H1 (cell line): ENCODE measurements at regions not wholly inside any gene's neighbourhood (a gene's known extent, or its start where the extent isn't known, plus 50 kb on each side); places are given as distances from the start of the nearest gene placed in this dataset.

Experiments
- CBX5 ChIP-seq: fragments of 300-800, 300-1000 bp; sonication (generic); IDR thresholded peaks from 2 replicates; pipeline ENCODE4 v1.7.1; 2016; ENCODE audit warnings: antibody characterized with exemption, low read length, low read depth
- CBX8 ChIP-seq: fragments of 300-800, 300-1000 bp; sonication (generic); IDR thresholded peaks from 2 replicates; pipeline ENCODE4 v1.7.1; 2016; ENCODE audit warnings: low read depth, low read length, borderline replicate concordance
- CHD1 ChIP-seq: IDR thresholded peaks from 2 replicates; pipeline ENCODE4 v1.6.1; 2012; ENCODE audit warnings: low read depth, low read length, improper control_type of control experiment
- CREB1 ChIP-seq: IDR thresholded peaks from 2 replicates; pipeline ENCODE4 v1.6.1; 2012; ENCODE audit warnings: inconsistent platforms
- EP300 ChIP-seq, 2 experiments: IDR thresholded peaks; 1 replicate in 1 of 2; 2 replicates in 1 of 2; pipeline ENCODE4 v1.6.1; 2011 to 2012; ENCODE audit warnings: low read depth in 2 of 2, low read length in 2 of 2, mild to moderate bottlenecking in 2 of 2, borderline replicate concordance in 1 of 2, inconsistent platforms in 1 of 2, moderate library complexity in 1 of 2
- POLR2A ChIP-seq, 2 experiments: IDR thresholded peaks; 1 replicate in 1 of 2; 2 replicates in 1 of 2; pipeline ENCODE4 v1.6.1; 2011; ENCODE audit warnings: low read depth in 2 of 2, low read length in 2 of 2, mild to moderate bottlenecking in 2 of 2; ENCODE audit errors: control extremely low read depth in 1 of 2
- RFX5 ChIP-seq: IDR thresholded peaks from 2 replicates; pipeline ENCODE4 v1.6.1; 2011; ENCODE audit warnings: low read depth, low read length, improper control_type of control experiment, borderline replicate concordance
- RXRA ChIP-seq: IDR thresholded peaks from 2 replicates; pipeline ENCODE4 v1.6.1; 2011; ENCODE audit warnings: low read depth, mild to moderate bottlenecking, low read length, moderate library complexity; ENCODE audit not compliant: insufficient read depth
- SUZ12 ChIP-seq: fragments of 200-600 bp; sonication (generic); IDR thresholded peaks from 2 replicates; pipeline ENCODE4 v1.6.1; 2012; ENCODE audit warnings: mild to moderate bottlenecking, inconsistent platforms, low read length, moderate library complexity, mixed read lengths
- TF ChIP-seq, protein P1 (sequence below), 3 experiments: IDR thresholded peaks; 1 replicate in 2 of 3; 2 replicates in 1 of 3; pipeline versions ENCODE4 v1.5.1 to v1.6.1; 2011; ENCODE audit warnings: low read length in 3 of 3, mild to moderate bottlenecking in 3 of 3, inconsistent platforms in 2 of 3, low read depth in 1 of 3, moderate library complexity in 1 of 3; ENCODE audit not compliant: insufficient read depth in 1 of 3; ENCODE audit errors: control extremely low read depth in 1 of 3
- TF ChIP-seq, protein P2 (sequence below): IDR thresholded peaks from 2 replicates; pipeline ENCODE4 v1.6.1; 2012; ENCODE audit warnings: low read length, inconsistent platforms
- TF ChIP-seq, protein P3 (sequence below): IDR thresholded peaks from 2 replicates; pipeline ENCODE4 v1.6.1; 2012; ENCODE audit warnings: inconsistent platforms

DNA sequence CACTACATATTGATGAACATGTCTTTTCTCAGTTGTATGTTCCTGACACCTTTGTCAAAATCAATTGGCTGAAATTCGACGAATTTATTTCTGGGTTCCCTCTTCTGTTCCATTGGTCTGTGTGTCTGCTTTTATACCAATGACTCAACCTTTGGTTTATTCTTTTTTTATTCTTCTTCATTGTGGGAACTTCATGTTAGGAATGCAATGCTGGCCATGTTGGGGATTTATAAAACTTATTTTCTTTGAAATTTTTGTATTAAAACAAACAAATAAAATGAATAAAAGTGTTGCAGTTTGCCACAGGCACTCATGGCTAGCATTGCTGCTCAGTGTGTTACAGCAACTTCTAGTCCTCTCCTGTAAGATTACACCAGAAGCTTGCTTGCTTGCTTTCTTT is 287.8 kb downstream of the DUSP10 start:
- no peak for TF ChIP-seq POLR2A (IDR thresholded peaks at IDR 0.05; ENCODE audit: control extremely low read depth in 1 of 2, low read depth in 2 of 2, low read length in 2 of 2)
- TF ChIP-seq, protein P1, sequence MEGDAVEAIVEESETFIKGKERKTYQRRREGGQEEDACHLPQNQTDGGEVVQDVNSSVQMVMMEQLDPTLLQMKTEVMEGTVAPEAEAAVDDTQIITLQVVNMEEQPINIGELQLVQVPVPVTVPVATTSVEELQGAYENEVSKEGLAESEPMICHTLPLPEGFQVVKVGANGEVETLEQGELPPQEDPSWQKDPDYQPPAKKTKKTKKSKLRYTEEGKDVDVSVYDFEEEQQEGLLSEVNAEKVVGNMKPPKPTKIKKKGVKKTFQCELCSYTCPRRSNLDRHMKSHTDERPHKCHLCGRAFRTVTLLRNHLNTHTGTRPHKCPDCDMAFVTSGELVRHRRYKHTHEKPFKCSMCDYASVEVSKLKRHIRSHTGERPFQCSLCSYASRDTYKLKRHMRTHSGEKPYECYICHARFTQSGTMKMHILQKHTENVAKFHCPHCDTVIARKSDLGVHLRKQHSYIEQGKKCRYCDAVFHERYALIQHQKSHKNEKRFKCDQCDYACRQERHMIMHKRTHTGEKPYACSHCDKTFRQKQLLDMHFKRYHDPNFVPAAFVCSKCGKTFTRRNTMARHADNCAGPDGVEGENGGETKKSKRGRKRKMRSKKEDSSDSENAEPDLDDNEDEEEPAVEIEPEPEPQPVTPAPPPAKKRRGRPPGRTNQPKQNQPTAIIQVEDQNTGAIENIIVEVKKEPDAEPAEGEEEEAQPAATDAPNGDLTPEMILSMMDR (IDR thresholded peaks at IDR 0.05; ENCODE audit: control extremely low read depth in 1 of 3, insufficient read depth in 1 of 3, low read depth in 1 of 3, low read length in 3 of 3), result no peak
- no peak for TF ChIP-seq RXRA
- TF ChIP-seq CHD1, result no peak
- TF ChIP-seq, protein P2, sequence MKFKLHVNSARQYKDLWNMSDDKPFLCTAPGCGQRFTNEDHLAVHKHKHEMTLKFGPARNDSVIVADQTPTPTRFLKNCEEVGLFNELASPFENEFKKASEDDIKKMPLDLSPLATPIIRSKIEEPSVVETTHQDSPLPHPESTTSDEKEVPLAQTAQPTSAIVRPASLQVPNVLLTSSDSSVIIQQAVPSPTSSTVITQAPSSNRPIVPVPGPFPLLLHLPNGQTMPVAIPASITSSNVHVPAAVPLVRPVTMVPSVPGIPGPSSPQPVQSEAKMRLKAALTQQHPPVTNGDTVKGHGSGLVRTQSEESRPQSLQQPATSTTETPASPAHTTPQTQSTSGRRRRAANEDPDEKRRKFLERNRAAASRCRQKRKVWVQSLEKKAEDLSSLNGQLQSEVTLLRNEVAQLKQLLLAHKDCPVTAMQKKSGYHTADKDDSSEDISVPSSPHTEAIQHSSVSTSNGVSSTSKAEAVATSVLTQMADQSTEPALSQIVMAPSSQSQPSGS, result no peak
- TF ChIP-seq, protein P3, sequence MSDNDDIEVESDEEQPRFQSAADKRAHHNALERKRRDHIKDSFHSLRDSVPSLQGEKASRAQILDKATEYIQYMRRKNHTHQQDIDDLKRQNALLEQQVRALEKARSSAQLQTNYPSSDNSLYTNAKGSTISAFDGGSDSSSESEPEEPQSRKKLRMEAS, result no peak
- TF ChIP-seq CREB1, result no peak
- TF ChIP-seq EP300 (IDR thresholded peaks at IDR 0.05; ENCODE audit: borderline replicate concordance in 1 of 2, low read depth in 2 of 2, low read length in 2 of 2), result no peak
- no peak for TF ChIP-seq CBX8
- no peak for TF ChIP-seq RFX5
- TF ChIP-seq CBX5, result no peak
- no peak for TF ChIP-seq SUZ12
